H1 (cell line): ENCODE measurements at regions not wholly inside any gene's neighbourhood (a gene's known extent, or its start where the extent isn't known, plus 50 kb on each side); places are given as distances from the start of the nearest gene placed in this dataset.

Experiments
- CHD1 ChIP-seq: IDR thresholded peaks from 2 replicates; pipeline ENCODE4 v1.6.1; 2012; ENCODE audit warnings: low read depth, low read length, improper control_type of control experiment
- FOSL1 ChIP-seq: IDR thresholded peaks from 2 replicates; pipeline ENCODE4 v1.6.1; 2011; ENCODE audit warnings: mild to moderate bottlenecking, low read depth, low read length, moderate library complexity; ENCODE audit not compliant: insufficient read depth
- JUND ChIP-seq: IDR thresholded peaks from 2 replicates; pipeline ENCODE4 v1.6.1; 2011; ENCODE audit warnings: mild to moderate bottlenecking, improper control_type of control experiment, low read length
- NANOG ChIP-seq: IDR thresholded peaks from 2 replicates; pipeline ENCODE4 v1.6.1; 2011; ENCODE audit warnings: low read length, low read depth, mild to moderate bottlenecking, inconsistent platforms; ENCODE audit not compliant: insufficient read depth, poor library complexity, severe bottlenecking
- RAD21 ChIP-seq, 2 experiments: IDR thresholded peaks in 1 of 2; conservative IDR thresholded peaks in 1 of 2; 2 replicates each; pipeline ENCODE4 v1.6.1; 2011; ENCODE audit warnings: low read depth in 2 of 2, low read length in 2 of 2, improper control_type of control experiment in 1 of 2, inconsistent platforms in 1 of 2, mild to moderate bottlenecking in 1 of 2, moderate library complexity in 1 of 2
- RNF2 ChIP-seq: fragments of 200-900, 300-1000 bp; sonication (generic); IDR thresholded peaks from 2 replicates; pipeline ENCODE4 v1.7.1; 2016; ENCODE audit warnings: borderline replicate concordance, low read depth, mild to moderate bottlenecking, antibody characterized with exemption, low read length; ENCODE audit not compliant: poor library complexity, severe bottlenecking; ENCODE audit errors: missing control alignments
- TF ChIP-seq, protein P1 (sequence below): IDR thresholded peaks from 2 replicates; pipeline ENCODE4 v1.6.1; 2012; ENCODE audit warnings: inconsistent platforms
- TF ChIP-seq, protein P2 (sequence below): IDR thresholded peaks from 2 replicates; pipeline ENCODE4 v1.6.1; 2011; ENCODE audit warnings: low read depth, mild to moderate bottlenecking, low read length; ENCODE audit not compliant: insufficient read depth

DNA sequence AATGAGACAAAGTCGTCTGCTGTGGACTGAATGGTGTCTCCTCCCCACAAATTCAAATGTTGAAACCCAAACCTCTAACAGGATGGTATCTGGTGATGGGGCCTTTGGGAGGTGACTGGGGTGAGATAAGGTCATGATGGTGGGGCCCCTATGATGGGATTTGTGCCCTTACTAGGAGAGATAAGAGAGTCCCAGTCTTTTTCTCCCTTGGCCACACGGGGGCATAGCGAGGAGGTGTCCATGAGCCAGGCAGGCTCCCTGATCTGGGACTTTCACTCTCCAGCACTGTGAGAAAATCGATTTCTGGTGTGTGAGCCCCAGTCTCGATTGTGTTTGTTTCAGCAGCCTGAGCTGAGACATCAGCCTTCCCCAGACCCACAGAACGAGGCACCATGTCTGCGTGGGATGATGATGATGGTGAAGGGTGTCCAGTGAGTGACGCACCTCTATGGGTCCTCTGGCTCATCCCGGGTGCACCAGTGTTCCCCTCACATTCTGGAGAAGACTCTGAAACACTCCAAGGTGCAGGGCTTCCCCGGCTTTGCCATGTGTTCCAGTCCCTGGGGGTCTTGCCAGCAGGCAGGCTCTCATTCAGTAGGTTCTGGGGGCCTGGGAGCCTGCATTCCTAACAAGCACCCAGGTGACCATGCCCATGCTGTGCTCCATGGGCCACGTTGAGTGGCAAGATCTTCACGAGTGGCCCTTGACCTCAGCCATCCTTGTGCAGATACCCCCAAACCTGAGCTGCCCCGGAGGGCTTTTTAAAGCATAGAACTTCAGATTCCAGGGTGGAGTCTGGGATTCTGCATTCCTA lies 363.0 kb downstream of the CTTN start (continued):
- TF ChIP-seq FOSL1, result no peak
- TF ChIP-seq, protein P1, sequence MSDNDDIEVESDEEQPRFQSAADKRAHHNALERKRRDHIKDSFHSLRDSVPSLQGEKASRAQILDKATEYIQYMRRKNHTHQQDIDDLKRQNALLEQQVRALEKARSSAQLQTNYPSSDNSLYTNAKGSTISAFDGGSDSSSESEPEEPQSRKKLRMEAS, result no peak
- no peak for TF ChIP-seq RNF2
- no peak for TF ChIP-seq JUND
- no peak for TF ChIP-seq CHD1
- TF ChIP-seq NANOG, result no peak
- TF ChIP-seq, protein P2, sequence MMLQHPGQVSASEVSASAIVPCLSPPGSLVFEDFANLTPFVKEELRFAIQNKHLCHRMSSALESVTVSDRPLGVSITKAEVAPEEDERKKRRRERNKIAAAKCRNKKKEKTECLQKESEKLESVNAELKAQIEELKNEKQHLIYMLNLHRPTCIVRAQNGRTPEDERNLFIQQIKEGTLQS, result no peak
- peak; percentile 25 to 33; a peak in 2 of 4 replicates for TF ChIP-seq RAD21 (IDR thresholded peaks at IDR 0.05 in 1 of 2, conservative IDR thresholded peaks at IDR 0.05 in 1 of 2; ENCODE audit: low read depth in 2 of 2, low read length in 2 of 2)
